Ectodermal cell (in vitro differentiated cells): ENCODE measurements at regions not wholly inside any gene's neighbourhood (a gene's known extent, or its start where the extent isn't known, plus 50 kb on each side); places are given as distances from the start of the nearest gene placed in this dataset.

ENCODE experiments used
- H3K27ac ChIP-seq: 2 replicates; pipeline ENCODE4 v1.7.0; 2013; ENCODE audit warnings: mild to moderate bottlenecking, low read depth, low read length; ENCODE audit not compliant: insufficient read depth, poor library complexity, severe bottlenecking
- H3K27me3 ChIP-seq: 2 replicates; pipeline ENCODE4 v1.7.0; 2013; ENCODE audit warnings: mild to moderate bottlenecking, low read length; ENCODE audit not compliant: insufficient read depth, control insufficient read depth, poor library complexity, severe bottlenecking
- H3K36me3 ChIP-seq: one replicate; pipeline ENCODE4 v1.7.0; 2013; ENCODE audit warnings: low read length; ENCODE audit not compliant: control insufficient read depth, insufficient read depth
- H3K4me1 ChIP-seq: one replicate; pipeline ENCODE4 v1.7.0; 2013; ENCODE audit warnings: low read length; ENCODE audit not compliant: control insufficient read depth, insufficient read depth
- H3K4me3 ChIP-seq: 2 replicates; pipeline ENCODE4 v1.7.0; 2013; ENCODE audit warnings: low read depth, low read length, control low read depth; ENCODE audit not compliant: insufficient read depth
- H3K9me3 ChIP-seq: 2 replicates; pipeline ENCODE4 v1.7.0; 2013; ENCODE audit warnings: mild to moderate bottlenecking, low read length, moderate library complexity; ENCODE audit not compliant: control insufficient read depth
- WGBS, 2 experiments: methylation state at CpG; one replicate each; pipeline ENCODE4 v1.1.7; 2013; ENCODE audit warnings: missing lambda C conversion rate in 2 of 2; 5-methylcytosine and 5-hydroxymethylcytosine counted together

DNA sequence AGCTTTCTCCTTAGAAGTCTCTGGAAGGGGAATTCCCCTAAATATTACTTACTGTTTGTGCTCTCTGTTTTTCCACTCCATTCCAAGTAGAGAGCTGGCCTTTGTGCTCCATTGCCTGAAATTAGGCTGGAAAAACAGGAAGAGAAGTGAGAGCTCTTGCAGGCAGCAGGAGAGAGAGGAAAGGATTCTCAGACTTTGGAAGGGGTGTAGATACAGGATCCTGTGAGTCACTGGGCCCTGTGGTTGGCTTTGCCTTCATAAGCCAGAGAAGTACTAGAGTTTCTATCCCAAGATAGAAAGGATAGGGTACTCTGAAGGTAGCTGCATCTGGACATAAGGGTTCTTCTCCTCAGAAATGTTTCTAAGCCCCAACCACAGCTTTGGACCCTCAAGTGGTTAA is 188.9 kb downstream of the CMPK2 start:
- Histone ChIP-seq H3K9me3 (no peaks in the 10 kb centered on the region), H3K4me1 (no peaks in the 10 kb centered on the region), H3K27me3 (no peaks in the 10 kb centered on the region), H3K27ac (no peak overlapping the region), H3K36me3 (no peaks in the 10 kb centered on the region), H3K4me3 (no peak overlapping the region)

DNA sequence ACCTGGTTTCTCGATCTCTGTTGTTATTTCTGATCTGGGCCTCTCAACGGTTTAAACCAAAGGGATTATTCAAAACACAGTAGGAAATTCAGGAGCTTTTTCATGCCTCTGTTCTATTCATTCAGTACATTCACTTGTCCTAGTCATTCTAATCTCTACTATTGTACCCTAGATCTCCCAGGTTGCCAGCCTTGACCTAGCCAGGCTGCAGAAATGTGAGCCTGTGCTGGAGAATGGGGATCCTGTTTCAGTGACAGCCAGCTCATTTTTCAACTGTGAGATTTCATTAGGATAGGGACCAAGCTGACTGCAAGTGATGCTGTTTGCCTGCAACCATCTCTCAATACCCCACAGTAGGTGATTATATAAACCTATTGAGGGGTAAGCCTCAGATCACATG is 186.2 kb downstream of the CMPK2 start:
- Histone ChIP-seq H3K36me3 (no peaks in the 10 kb centered on the region), H3K27ac (no peak overlapping the region)
- 26 to 34% methylated on average over 2 of the region's 2 CpGs for WGBS, 2 experiments

DNA sequence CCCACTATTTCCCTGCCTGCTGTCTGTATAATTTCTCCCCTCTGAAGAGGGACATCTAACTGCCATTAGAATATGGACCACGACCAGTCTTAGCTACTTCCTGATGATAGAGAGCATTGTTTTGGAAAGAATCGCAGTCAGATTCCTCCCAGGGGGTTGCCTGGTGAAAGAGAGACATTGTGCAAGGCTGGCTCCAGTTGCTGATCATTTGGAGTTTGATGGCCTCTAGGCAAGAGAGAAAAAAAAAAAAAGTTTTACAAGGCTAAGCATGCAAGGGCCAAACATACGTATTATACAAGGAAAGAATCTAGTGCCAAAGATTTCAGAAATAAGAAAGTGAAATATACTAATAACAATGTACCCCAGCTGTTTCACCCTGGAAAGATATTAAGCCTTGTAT is 182.2 kb downstream of the CMPK2 start:
- H3K9me3 ChIP-seq: no peaks in the 10 kb centered on the region
- H3K36me3 ChIP-seq: no peaks in the 10 kb centered on the region
- no peak overlapping the region for H3K27ac ChIP-seq
- peaks cover 5% of the 10 kb centered on the region for H3K4me1 ChIP-seq
- H3K27me3 ChIP-seq: no peaks in the 10 kb centered on the region
- no peak overlapping the region for H3K4me3 ChIP-seq
- 64 to 66% methylated on average over 2 of the region's 3 CpGs for WGBS, 2 experiments

More for the DNA sequence above, 186.2 kb downstream of the CMPK2 start:
- H3K4me1 ChIP-seq: peaks cover 2% of the 10 kb centered on the region
- H3K27me3 ChIP-seq: no peaks in the 10 kb centered on the region
- H3K4me3 ChIP-seq: no peak overlapping the region
- H3K9me3 ChIP-seq: no peaks in the 10 kb centered on the region

DNA sequence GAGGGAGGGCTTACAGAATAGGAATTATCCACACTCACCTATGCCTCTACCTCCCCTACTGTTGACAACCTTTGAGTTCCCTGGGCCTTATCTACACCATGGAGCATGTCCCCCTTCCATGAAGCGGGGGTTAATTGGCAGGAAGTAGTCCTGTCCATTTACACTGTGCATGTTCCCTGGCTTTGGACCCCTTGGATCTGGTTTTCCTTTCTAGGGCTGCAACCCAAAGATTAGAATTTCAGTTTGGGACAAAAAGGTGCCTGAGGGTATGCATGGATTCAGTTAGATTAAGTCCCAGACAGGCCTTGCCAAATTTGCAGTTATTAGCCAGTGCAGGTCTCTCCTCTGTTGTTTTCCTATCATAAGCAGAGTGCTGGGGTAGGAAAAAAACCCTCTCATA is 180.3 kb downstream of the CMPK2 start:
- H3K9me3 ChIP-seq: no peaks in the 10 kb centered on the region
- H3K4me3 ChIP-seq: no peak overlapping the region
- peaks cover 5% of the 10 kb centered on the region for H3K4me1 ChIP-seq
- WGBS, 2 experiments: 82 to 96% methylated on average over 1 of the region's 1 CpG
- H3K36me3 ChIP-seq: no peaks in the 10 kb centered on the region
- no peaks in the 10 kb centered on the region for H3K27me3 ChIP-seq
- no peak overlapping the region for H3K27ac ChIP-seq

- no peaks in the 10 kb centered on the region for H3K27me3 ChIP-seq
- no peaks in the 10 kb centered on the region for H3K36me3 ChIP-seq
- no peak overlapping the region for H3K4me3 ChIP-seq
- WGBS, 2 experiments: 96 to 97% methylated on average over 4 to 5 of the region's 5 CpGs
- H3K27ac ChIP-seq: no peak overlapping the region
- H3K9me3 ChIP-seq: no peaks in the 10 kb centered on the region
- H3K4me1 ChIP-seq: peaks cover 6% of the 10 kb centered on the region
Measured at GRCh38 chr2:6692056-6692455, 173.7 kb downstream of the CMPK2 start.

GRCh38 chr2:6692819-6693218 is 172.9 kb downstream of the CMPK2 start:
- 92 to 98% methylated on average over 1 of the region's 1 CpG for WGBS, 2 experiments
- H3K9me3 ChIP-seq: no peaks in the 10 kb centered on the region
- H3K36me3 ChIP-seq: no peaks in the 10 kb centered on the region
- no peak overlapping the region for H3K4me3 ChIP-seq
- H3K27ac ChIP-seq: no peak overlapping the region
- peaks cover 6% of the 10 kb centered on the region for H3K4me1 ChIP-seq
- no peaks in the 10 kb centered on the region for H3K27me3 ChIP-seq

GRCh38 chr2:6694555-6694954 is 171.2 kb downstream of the CMPK2 start:
- peaks cover 6% of the 10 kb centered on the region for H3K4me1 ChIP-seq
- H3K9me3 ChIP-seq: no peaks in the 10 kb centered on the region
- 55 to 56% methylated on average over 6 of the region's 6 CpGs for WGBS, 2 experiments
- no peaks in the 10 kb centered on the region for H3K27me3 ChIP-seq
- H3K27ac ChIP-seq: no peak overlapping the region
- no peak overlapping the region for H3K4me3 ChIP-seq
- no peaks in the 10 kb centered on the region for H3K36me3 ChIP-seq

DNA sequence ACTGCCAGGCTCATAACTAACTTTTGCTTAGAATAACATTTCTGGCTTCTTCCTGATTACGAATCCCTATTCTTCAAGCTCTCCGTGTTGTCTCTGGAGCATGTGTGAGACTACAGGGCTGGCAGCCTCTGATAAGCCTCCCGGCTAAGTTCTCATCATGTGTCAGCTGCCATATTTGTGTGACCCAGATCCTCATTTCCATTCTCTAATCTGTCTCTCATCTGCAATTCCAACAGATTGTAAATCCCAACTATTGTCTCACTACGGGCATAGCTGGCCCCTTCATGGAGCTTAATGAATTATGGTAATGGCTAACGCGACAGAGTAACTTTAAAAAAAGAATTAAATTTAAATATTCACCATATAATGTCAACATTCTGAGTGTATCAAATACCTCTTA is 165.4 kb downstream of the CMPK2 start:
- 97% methylated on average over 3 of the region's 6 CpGs for WGBS, 2 experiments
- Histone ChIP-seq H3K36me3 (no peaks in the 10 kb centered on the region), H3K27me3 (no peaks in the 10 kb centered on the region), H3K9me3 (no peaks in the 10 kb centered on the region), H3K27ac (no peak overlapping the region), H3K4me1 (no peaks in the 10 kb centered on the region), H3K4me3 (no peak overlapping the region)

DNA sequence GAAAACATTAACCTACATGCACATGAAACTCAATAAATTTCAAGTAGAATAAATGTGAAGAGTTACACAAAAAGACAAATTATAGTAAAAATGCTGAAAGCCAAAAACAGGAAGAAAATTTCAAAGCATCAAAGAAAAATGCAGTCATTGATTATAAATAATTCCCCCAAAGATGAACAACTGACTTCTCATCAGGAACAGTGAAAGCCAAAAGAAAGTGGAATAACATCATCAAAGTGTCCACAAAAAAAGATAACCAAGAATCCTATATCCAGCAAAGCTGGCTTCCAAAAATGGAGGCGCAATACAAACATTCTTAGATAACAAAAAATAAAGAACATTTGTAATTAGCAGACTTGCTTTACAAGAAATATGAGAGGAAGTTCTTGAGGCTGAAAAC is 161.6 kb downstream of the CMPK2 start:
- H3K4me3 ChIP-seq: no peak overlapping the region
- no peaks in the 10 kb centered on the region for H3K9me3 ChIP-seq
- no peaks in the 10 kb centered on the region for H3K36me3 ChIP-seq
- WGBS, 2 experiments: no CpG with 5 or more reads among the region's 1 CpG
- no peak overlapping the region for H3K27ac ChIP-seq
- H3K27me3 ChIP-seq: no peaks in the 10 kb centered on the region
- H3K4me1 ChIP-seq: no peaks in the 10 kb centered on the region

DNA sequence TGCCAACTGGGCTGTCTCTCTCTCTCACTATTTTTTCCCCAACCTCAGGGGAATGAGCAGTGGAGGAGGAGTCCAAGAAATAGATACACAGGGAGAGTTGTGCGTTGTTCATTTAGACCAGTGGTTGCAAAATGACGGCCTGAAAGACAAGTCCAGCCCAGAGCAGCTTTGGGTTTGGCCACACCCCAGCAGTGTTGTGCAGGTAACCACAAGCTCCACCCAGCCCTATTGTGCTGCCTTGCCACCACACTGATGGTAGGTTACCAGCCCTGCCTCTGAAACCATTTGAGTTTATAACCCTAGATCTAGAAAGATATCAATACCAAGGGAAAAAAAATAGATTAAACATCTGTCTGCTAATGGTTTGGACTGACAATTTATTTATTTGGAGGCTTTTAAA is 144.3 kb downstream of the CMPK2 start:
- no peak overlapping the region for H3K27ac ChIP-seq
- no peaks in the 10 kb centered on the region for H3K27me3 ChIP-seq
- WGBS, 2 experiments: 91 to 99% methylated on average over 2 of the region's 2 CpGs
- no peaks in the 10 kb centered on the region for H3K36me3 ChIP-seq
- H3K4me1 ChIP-seq: no peaks in the 10 kb centered on the region
- H3K9me3 ChIP-seq: no peaks in the 10 kb centered on the region
- no peak overlapping the region for H3K4me3 ChIP-seq

GRCh38 chr2:6722574-6722973 is 143.1 kb downstream of the CMPK2 start:
- 95 to 100% methylated on average over 1 of the region's 2 CpGs for WGBS, 2 experiments
- H3K27ac ChIP-seq: no peak overlapping the region
- no peak overlapping the region for H3K4me3 ChIP-seq
- no peaks in the 10 kb centered on the region for H3K27me3 ChIP-seq
- H3K9me3 ChIP-seq: no peaks in the 10 kb centered on the region
- no peaks in the 10 kb centered on the region for H3K36me3 ChIP-seq
- no peaks in the 10 kb centered on the region for H3K4me1 ChIP-seq
